Fibroblast of lung (primary cell): ENCODE measurements at regions not wholly inside any gene's neighbourhood (a gene's known extent, or its start where the extent isn't known, plus 50 kb on each side); places are given as distances from the start of the nearest gene placed in this dataset.

Experiments
- DNase-seq, 2 donors: peaks; one replicate each; pipeline versions ENCODE4 v3.0.0 to v3.0.0-alpha.2; 2010; ENCODE audit warnings: low read depth in 2 of 2
- H2AFZ ChIP-seq: 2 replicates; pipeline ENCODE4 v1.5.1; 2012; ENCODE audit warnings: low read length, control low read depth, inconsistent platforms
- H3K27ac ChIP-seq: 2 replicates; pipeline ENCODE4 v1.5.1; 2011; ENCODE audit warnings: low read length, control low read depth; ENCODE audit not compliant: insufficient read depth
- H3K27me3 ChIP-seq: 2 replicates; pipeline ENCODE4 v1.5.1; 2011; ENCODE audit warnings: mild to moderate bottlenecking, low read length; ENCODE audit not compliant: control insufficient read depth, insufficient read depth
- H3K36me3 ChIP-seq: 2 replicates; pipeline ENCODE4 v1.5.1; 2011; ENCODE audit warnings: low read length; ENCODE audit not compliant: control insufficient read depth, insufficient read depth
- H3K4me1 ChIP-seq: 2 replicates; pipeline ENCODE4 v1.5.1; 2011; ENCODE audit warnings: low read length; ENCODE audit not compliant: control insufficient read depth, insufficient read depth; ENCODE audit errors: extremely low read depth
- H3K4me2 ChIP-seq: 2 replicates; pipeline ENCODE4 v1.5.1; 2011; ENCODE audit warnings: low read length, control low read depth; ENCODE audit not compliant: insufficient read depth; ENCODE audit errors: extremely low read depth
- H3K4me3 ChIP-seq, 4 experiments: fragments of 200-600 bp in 1 of 4; sonication (generic) in 1 of 4; replicated peaks in 1 of 4; 2 replicates each; pipeline ENCODE4 v1.5.1; 2011 to 2016; ENCODE audit warnings: low read length in 4 of 4, low read depth in 3 of 4, mild to moderate bottlenecking in 3 of 4, control low read depth in 2 of 4, inconsistent platforms in 1 of 4, mixed read lengths in 1 of 4; ENCODE audit not compliant: insufficient read depth in 1 of 4; ENCODE audit errors: control extremely low read depth in 1 of 4
- H3K79me2 ChIP-seq: 2 replicates; pipeline ENCODE4 v1.5.1; 2012; ENCODE audit warnings: mild to moderate bottlenecking, low read length, inconsistent platforms; ENCODE audit not compliant: control insufficient read depth, insufficient read depth
- H3K9ac ChIP-seq: 2 replicates; pipeline ENCODE4 v1.5.1; 2011; ENCODE audit warnings: mild to moderate bottlenecking, low read length, control low read depth; ENCODE audit not compliant: insufficient read depth
- H3K9me3 ChIP-seq: 2 replicates; pipeline ENCODE4 v1.5.1; 2012; ENCODE audit warnings: low read depth, low read length; ENCODE audit not compliant: control insufficient read depth, insufficient read depth
- H4K20me1 ChIP-seq: 2 replicates; pipeline ENCODE4 v1.5.1; 2011; ENCODE audit warnings: low read length; ENCODE audit not compliant: control insufficient read depth, insufficient read depth; ENCODE audit errors: extremely low read depth
- EZH2 ChIP-seq: IDR thresholded peaks from 2 replicates; pipeline ENCODE4 v1.5.1; 2012; ENCODE audit warnings: low read length, control low read depth, mild to moderate bottlenecking; ENCODE audit errors: missing control alignments
- TF ChIP-seq, protein P1 (sequence below), 2 donors: IDR thresholded peaks in 1 of 2; conservative IDR thresholded peaks in 1 of 2; 1 replicate in 1 of 2; 2 replicates in 1 of 2; pipeline ENCODE4 v1.5.1; 2011 to 2012; ENCODE audit warnings: low read length in 2 of 2, control low read depth in 1 of 2, inconsistent platforms in 1 of 2, low read depth in 1 of 2, mild to moderate bottlenecking in 1 of 2

GRCh38 chr6:166775180-166775922, 148.3 kb upstream of the RPS6KA2 start:
- Histone ChIP-seq H3K9ac (no peak overlapping the region), H3K4me1 (no peaks in the 10 kb centered on the region), H3K27me3 (no peaks in the 10 kb centered on the region), H4K20me1 (no peaks in the 10 kb centered on the region), H3K36me3 (no peaks in the 10 kb centered on the region), H3K9me3 (no peaks in the 10 kb centered on the region), H3K4me2 (no peak overlapping the region), H3K79me2 (no peaks in the 10 kb centered on the region), H2AFZ (no peak overlapping the region), H3K4me3 (no peak overlapping the region), H3K27ac (no peak overlapping the region)
- peak; percentile 52 to 79 for DNase-seq
- TF ChIP-seq EZH2, result no peak
- TF ChIP-seq, protein P1, sequence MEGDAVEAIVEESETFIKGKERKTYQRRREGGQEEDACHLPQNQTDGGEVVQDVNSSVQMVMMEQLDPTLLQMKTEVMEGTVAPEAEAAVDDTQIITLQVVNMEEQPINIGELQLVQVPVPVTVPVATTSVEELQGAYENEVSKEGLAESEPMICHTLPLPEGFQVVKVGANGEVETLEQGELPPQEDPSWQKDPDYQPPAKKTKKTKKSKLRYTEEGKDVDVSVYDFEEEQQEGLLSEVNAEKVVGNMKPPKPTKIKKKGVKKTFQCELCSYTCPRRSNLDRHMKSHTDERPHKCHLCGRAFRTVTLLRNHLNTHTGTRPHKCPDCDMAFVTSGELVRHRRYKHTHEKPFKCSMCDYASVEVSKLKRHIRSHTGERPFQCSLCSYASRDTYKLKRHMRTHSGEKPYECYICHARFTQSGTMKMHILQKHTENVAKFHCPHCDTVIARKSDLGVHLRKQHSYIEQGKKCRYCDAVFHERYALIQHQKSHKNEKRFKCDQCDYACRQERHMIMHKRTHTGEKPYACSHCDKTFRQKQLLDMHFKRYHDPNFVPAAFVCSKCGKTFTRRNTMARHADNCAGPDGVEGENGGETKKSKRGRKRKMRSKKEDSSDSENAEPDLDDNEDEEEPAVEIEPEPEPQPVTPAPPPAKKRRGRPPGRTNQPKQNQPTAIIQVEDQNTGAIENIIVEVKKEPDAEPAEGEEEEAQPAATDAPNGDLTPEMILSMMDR (conservative IDR thresholded peaks at IDR 0.05 in 1 of 2, IDR thresholded peaks at IDR 0.05 in 1 of 2; ENCODE audit: low read depth in 1 of 2, low read length in 2 of 2), result peak; percentile 89 to 94

GRCh38 chr6:166774770-166775169, 147.7 kb upstream of the RPS6KA2 start:
- DNase-seq, result no peak
- no peak overlapping the region for H2AFZ ChIP-seq
- no peak overlapping the region for H3K9ac ChIP-seq
- no peaks in the 10 kb centered on the region for H3K4me1 ChIP-seq
- H4K20me1 ChIP-seq, result no peaks in the 10 kb centered on the region
- no peaks in the 10 kb centered on the region for H3K79me2 ChIP-seq
- TF ChIP-seq EZH2, result no peak
- TF ChIP-seq, protein P1 (conservative IDR thresholded peaks at IDR 0.05 in 1 of 2, IDR thresholded peaks at IDR 0.05 in 1 of 2; ENCODE audit: low read depth in 1 of 2, low read length in 2 of 2), result no peak
- H3K27ac ChIP-seq, result no peak overlapping the region
- no peaks in the 10 kb centered on the region for H3K36me3 ChIP-seq
- no peaks in the 10 kb centered on the region for H3K27me3 ChIP-seq
- H3K9me3 ChIP-seq, result no peaks in the 10 kb centered on the region
- H3K4me3 ChIP-seq, result no peak overlapping the region
- no peak overlapping the region for H3K4me2 ChIP-seq

- H4K20me1 ChIP-seq, result no peaks in the 10 kb centered on the region
- no peaks in the 10 kb centered on the region for H3K36me3 ChIP-seq
- TF ChIP-seq, protein P1 (conservative IDR thresholded peaks at IDR 0.05 in 1 of 2, IDR thresholded peaks at IDR 0.05 in 1 of 2; ENCODE audit: low read depth in 1 of 2, low read length in 2 of 2), result no peak
- no peak for TF ChIP-seq EZH2
- H2AFZ ChIP-seq, result no peak overlapping the region
- H3K27ac ChIP-seq, result no peak overlapping the region
- no peaks in the 10 kb centered on the region for H3K4me1 ChIP-seq
- H3K4me2 ChIP-seq, result no peak overlapping the region
- no peak for DNase-seq
- H3K9me3 ChIP-seq, result no peaks in the 10 kb centered on the region
- H3K27me3 ChIP-seq, result no peaks in the 10 kb centered on the region
- no peak overlapping the region for H3K4me3 ChIP-seq
- no peaks in the 10 kb centered on the region for H3K79me2 ChIP-seq
- H3K9ac ChIP-seq, result no peak overlapping the region
Measured at GRCh38 chr6:166774292-166774691, 147.2 kb upstream of the RPS6KA2 start.
